PC-3 (cell line): ENCODE measurements at regions not wholly inside any gene's neighbourhood (a gene's known extent, or its start where the extent isn't known, plus 50 kb on each side); places are given as distances from the start of the nearest gene placed in this dataset.

ENCODE experiments used
- ATAC-seq: fragments of 200-7000 bp; cut with Tn5 transposase; 2 replicates; pipeline ENCODE4 v1.9.1; 2020; ENCODE audit warnings: mild to moderate bottlenecking, moderate library complexity
- BruUV-seq: library from RNA; stranded (reverse); fragments of 400-500 nt; replicated peaks from 2 replicates; lab custom pipeline; 2021; lab: Mats Ljungman, UMichigan
- CTCF ChIA-PET: fragments of 300-600 bp; sonication (Branson Sonifier 250); formaldehyde crosslinking; loops from one replicate; lab custom pipeline; 2022; ENCODE audit warnings: antibody characterized with exemption; lab: Charles Lee
- POLR2A ChIA-PET: fragments of 300-600 bp; sonication (Branson Sonifier 250); formaldehyde crosslinking; loops from one replicate; lab custom pipeline; 2022; ENCODE audit warnings: antibody characterized with exemption; ENCODE audit not compliant: unreplicated experiment; lab: Charles Lee
- DNase-seq: peaks from one replicate; pipeline ENCODE4 v3.0.0-alpha.2; 2015
- H2AFZ ChIP-seq: fragments of 300-600 bp; sonication (generic); 2 replicates; pipeline ENCODE4 v1.6.0; 2016; ENCODE audit warnings: antibody characterized with exemption, low read length
- H3F3A ChIP-seq: fragments of 300-600 bp; sonication (generic); one replicate; pipeline ENCODE4 v1.6.0; 2017; ENCODE audit warnings: antibody characterized with exemption, low read length, control low read depth, mild to moderate bottlenecking; ENCODE audit not compliant: unreplicated experiment
- H3K27ac ChIP-seq: fragments of 300-600 bp; sonication (generic); 2 replicates; pipeline ENCODE4 v1.5.1; 2016; ENCODE audit warnings: mild to moderate bottlenecking, low read length
- H3K27me3 ChIP-seq: fragments of 300-600 bp; sonication (generic); 2 replicates; pipeline ENCODE4 v1.6.1; 2016; ENCODE audit warnings: low read length, mixed read lengths
- H3K36me3 ChIP-seq: fragments of 300-600 bp; sonication (generic); 2 replicates; pipeline ENCODE4 v1.6.1; 2016; ENCODE audit warnings: low read depth, mixed run types, low read length, mixed read lengths
- H3K4me1 ChIP-seq: fragments of 300-600 bp; sonication (generic); 2 replicates; pipeline ENCODE4 v1.5.1; 2016; ENCODE audit warnings: low read length; ENCODE audit not compliant: insufficient read depth
- H3K4me2 ChIP-seq: fragments of 300-600 bp; sonication (generic); 2 replicates; pipeline ENCODE4 v1.6.0; 2016; ENCODE audit warnings: low read length
- H3K4me3 ChIP-seq: fragments of 300-600 bp; sonication (generic); 2 replicates; pipeline ENCODE4 v1.5.1; 2016; ENCODE audit warnings: mild to moderate bottlenecking, low read length, mixed read lengths
- H3K79me2 ChIP-seq: fragments of 300-600 bp; sonication (generic); 2 replicates; pipeline ENCODE4 v1.6.1; 2017; ENCODE audit warnings: low read length, mixed read lengths
- H3K9ac ChIP-seq: fragments of 300-600 bp; sonication (generic); 2 replicates; pipeline ENCODE4 v1.6.0; 2016; ENCODE audit warnings: mild to moderate bottlenecking, low read length
- H3K9me2 ChIP-seq: fragments of 300-600 bp; sonication (generic); replicated peaks from 2 replicates; pipeline ENCODE4 v1.6.1; 2016; ENCODE audit warnings: mixed run types, low read length, mixed read lengths
- H3K9me3 ChIP-seq: fragments of 300-600 bp; sonication (generic); 2 replicates; pipeline ENCODE4 v1.6.1; 2016; ENCODE audit warnings: low read length, mixed read lengths
- H4K20me1 ChIP-seq: fragments of 300-600 bp; sonication (generic); 2 replicates; pipeline ENCODE4 v1.6.1; 2016; ENCODE audit warnings: low read length, mixed read lengths
- EZH2 ChIP-seq: fragments of 300-600 bp; sonication (generic); IDR thresholded peaks from one replicate; pipeline ENCODE4 v1.6.1; 2017; ENCODE audit warnings: antibody characterized with exemption, mild to moderate bottlenecking, low read length; ENCODE audit not compliant: unreplicated experiment
- EZH2phosphoT487 ChIP-seq: fragments of 300-600 bp; sonication (generic); IDR thresholded peaks from 2 replicates; pipeline ENCODE4 v1.6.1; 2018; ENCODE audit warnings: mild to moderate bottlenecking, antibody characterized with exemption, low read length, borderline replicate concordance
- intact Hi-C: fragments of 100-400 bp; cut with micrococcal nuclease; formaldehyde crosslinking; loops from 2 replicates; pipeline ENCODE4 v1.9.0; 2023
- TF ChIP-seq, protein P1 (sequence below): fragments of 300-600 bp; sonication (generic); conservative IDR thresholded peaks from 2 replicates; pipeline ENCODE4 v1.5.1; 2017; ENCODE audit warnings: antibody characterized with exemption, low read depth, mild to moderate bottlenecking, low read length

DNA sequence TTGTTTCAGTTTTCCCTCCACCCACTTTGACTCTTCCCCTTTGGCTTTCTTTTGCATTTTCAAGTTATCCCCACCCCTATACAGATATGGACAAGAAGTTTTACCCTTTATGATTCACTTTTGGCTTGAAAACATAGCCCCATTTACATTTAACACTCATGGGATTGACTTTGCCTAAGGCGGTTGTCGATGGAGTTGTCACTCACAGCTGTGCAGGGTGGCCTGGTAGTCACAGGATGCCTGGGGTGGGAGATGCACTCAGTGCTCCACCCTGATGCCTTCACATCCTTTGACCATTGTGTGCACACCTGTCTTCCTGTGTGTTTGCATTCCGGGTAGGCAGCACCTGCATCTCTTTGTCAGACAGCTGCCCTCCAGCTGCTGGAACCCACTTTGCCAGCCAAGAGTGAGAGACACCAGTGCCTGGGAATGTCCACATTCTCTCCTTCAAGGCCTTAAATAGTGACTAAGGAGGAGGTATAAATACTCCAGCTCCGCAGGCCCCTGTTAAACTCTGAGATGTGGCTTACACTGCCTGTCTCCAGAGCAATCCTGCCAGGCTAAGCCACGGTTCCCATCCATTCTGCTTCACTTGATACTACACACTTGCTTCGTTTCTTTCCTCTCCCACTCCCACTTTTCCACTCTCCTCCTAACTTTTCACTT, 191.5 kb upstream of the SLC24A5 start:
- no TSS peak for BruUV-seq
- no peak for TF ChIP-seq EZH2
- Histone ChIP-seq H3F3A (no peaks in the 10 kb centered on the region), H3K4me1 (no peaks in the 10 kb centered on the region), H3K9me2 (no peaks in the 10 kb centered on the region), H3K9ac (no peak overlapping the region), H2AFZ (no peak overlapping the region), H3K79me2 (no peaks in the 10 kb centered on the region), H3K4me3 (no peak overlapping the region), H3K4me2 (no peak overlapping the region), H3K27me3 (no peaks in the 10 kb centered on the region), H4K20me1 (no peaks in the 10 kb centered on the region), H3K9me3 (no peaks in the 10 kb centered on the region), H3K27ac (no peak overlapping the region), H3K36me3 (no peaks in the 10 kb centered on the region)
- ChIA-PET POLR2A (no interaction called here), CTCF (no interaction called here)
- ATAC-seq (no peak), DNase-seq (no peak)
- intact Hi-C loops: no loop called here

DNA sequence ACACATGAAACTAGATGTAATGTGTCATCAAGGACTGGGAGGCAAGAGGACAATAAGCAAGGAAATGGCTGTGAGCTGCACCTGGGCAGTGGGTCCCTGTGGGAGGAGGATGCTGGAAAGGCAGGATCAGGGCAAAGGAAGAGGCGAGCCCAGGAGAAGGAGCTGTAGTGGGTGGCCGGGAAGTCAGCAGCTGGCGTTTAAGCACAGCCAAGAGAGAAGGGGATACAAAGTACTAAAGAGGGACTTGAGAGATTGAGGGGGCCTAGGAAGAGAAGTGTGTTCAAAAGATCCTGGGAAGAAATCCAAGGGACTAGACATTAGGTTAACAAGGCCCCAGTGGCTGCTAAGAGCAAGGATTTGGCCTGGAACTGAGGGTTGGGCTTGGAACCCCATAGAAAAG, 188.5 kb upstream of the SLC24A5 start:
- BruUV-seq: no TSS peak

DNA sequence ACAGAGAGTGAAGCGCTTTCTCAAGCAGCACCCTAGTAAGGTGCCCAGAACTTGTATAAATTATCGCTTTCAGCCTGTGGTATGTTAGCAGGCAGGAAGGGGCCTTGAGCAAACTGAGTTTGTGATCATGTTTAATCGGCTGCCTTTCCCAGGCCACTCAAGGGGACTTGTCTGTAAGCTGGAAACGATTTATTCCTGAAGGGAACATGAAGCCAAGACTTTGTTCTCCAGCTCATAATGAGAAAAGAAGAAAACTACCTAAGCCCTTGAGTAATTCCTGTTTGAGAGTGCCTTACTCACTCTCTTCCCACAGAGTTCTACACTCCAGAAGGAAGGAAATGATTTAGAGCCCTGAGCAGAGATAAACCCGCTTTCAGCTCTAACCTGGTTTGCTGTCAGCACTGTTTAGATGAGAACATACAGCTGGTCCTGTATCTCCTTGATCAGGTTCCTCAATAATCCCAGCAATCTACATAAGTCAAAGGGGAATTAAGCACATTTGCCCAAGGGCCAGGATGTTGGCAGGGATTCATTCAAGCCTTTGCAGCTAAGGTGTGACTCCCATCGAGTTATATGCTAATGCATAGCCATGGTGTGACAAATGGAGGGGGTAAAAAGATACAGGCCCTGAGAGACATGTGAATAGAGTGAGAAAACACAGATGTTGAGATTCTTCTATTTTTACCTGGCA, 187.7 kb upstream of the SLC24A5 start:
- no peak for DNase-seq
- intact Hi-C loops: no loop called here
- Histone ChIP-seq H3K4me2 (no peak overlapping the region), H3K9me3 (no peaks in the 10 kb centered on the region), H2AFZ (no peak overlapping the region), H3K27ac (no peak overlapping the region), H4K20me1 (no peaks in the 10 kb centered on the region), H3K9ac (no peak overlapping the region), H3K4me1 (no peaks in the 10 kb centered on the region), H3K36me3 (no peaks in the 10 kb centered on the region), H3K27me3 (no peaks in the 10 kb centered on the region), H3K9me2 (no peaks in the 10 kb centered on the region), H3K4me3 (no peak overlapping the region), H3F3A (no peaks in the 10 kb centered on the region), H3K79me2 (no peaks in the 10 kb centered on the region)
- TF ChIP-seq, protein P1, sequence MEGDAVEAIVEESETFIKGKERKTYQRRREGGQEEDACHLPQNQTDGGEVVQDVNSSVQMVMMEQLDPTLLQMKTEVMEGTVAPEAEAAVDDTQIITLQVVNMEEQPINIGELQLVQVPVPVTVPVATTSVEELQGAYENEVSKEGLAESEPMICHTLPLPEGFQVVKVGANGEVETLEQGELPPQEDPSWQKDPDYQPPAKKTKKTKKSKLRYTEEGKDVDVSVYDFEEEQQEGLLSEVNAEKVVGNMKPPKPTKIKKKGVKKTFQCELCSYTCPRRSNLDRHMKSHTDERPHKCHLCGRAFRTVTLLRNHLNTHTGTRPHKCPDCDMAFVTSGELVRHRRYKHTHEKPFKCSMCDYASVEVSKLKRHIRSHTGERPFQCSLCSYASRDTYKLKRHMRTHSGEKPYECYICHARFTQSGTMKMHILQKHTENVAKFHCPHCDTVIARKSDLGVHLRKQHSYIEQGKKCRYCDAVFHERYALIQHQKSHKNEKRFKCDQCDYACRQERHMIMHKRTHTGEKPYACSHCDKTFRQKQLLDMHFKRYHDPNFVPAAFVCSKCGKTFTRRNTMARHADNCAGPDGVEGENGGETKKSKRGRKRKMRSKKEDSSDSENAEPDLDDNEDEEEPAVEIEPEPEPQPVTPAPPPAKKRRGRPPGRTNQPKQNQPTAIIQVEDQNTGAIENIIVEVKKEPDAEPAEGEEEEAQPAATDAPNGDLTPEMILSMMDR: no peak
- TF ChIP-seq EZH2phosphoT487 (no peak), EZH2 (no peak)
- POLR2A ChIA-PET: interaction anchor here (0.6 kb wide), 1 partner anchor 223 kb away, joined by 4 read pairs; no protein-coding TSS in a partner anchor
- no peak for ATAC-seq
- CTCF ChIA-PET: no interaction called here
- BruUV-seq: no TSS peak

More for the DNA sequence above, 188.5 kb upstream of the SLC24A5 start:
- H4K20me1 ChIP-seq: no peaks in the 10 kb centered on the region
- H3K79me2 ChIP-seq: no peaks in the 10 kb centered on the region
- no peaks in the 10 kb centered on the region for H3K4me1 ChIP-seq
- ChIA-PET POLR2A (no interaction called here), CTCF (no interaction called here)
- no peak overlapping the region for H3K4me2 ChIP-seq
- H3K4me3 ChIP-seq: no peak overlapping the region
- H3K27me3 ChIP-seq: no peaks in the 10 kb centered on the region
- DNase-seq (no peak), ATAC-seq (no peak)
- no peaks in the 10 kb centered on the region for H3F3A ChIP-seq
- no peak overlapping the region for H3K27ac ChIP-seq
- no peak overlapping the region for H3K9ac ChIP-seq
- no peaks in the 10 kb centered on the region for H3K36me3 ChIP-seq
- no peaks in the 10 kb centered on the region for H3K9me3 ChIP-seq
- H3K9me2 ChIP-seq: no peaks in the 10 kb centered on the region
- intact Hi-C loops: no loop called here
- TF ChIP-seq EZH2: no peak
- no peak for TF ChIP-seq EZH2phosphoT487
- no peak overlapping the region for H2AFZ ChIP-seq
